Activated T-helper 2 cell treated with anti-CD3 and anti-CD28 coated beads, Interferon-gamma antibody, Interleukin-2, Interleukin-4, amounts not matched to agents 10 μg/mL and 5 μg/mL and 100 μg/mL, durations not matched to agents 14 hours and 24 hours and 36 hours (primary cell): ENCODE measurements at regions not wholly inside any gene's neighbourhood (a gene's known extent, or its start where the extent isn't known, plus 50 kb on each side); places are given as distances from the start of the nearest gene placed in this dataset.
"Not testable (repeated sequence)": the region's sequence is repeated elsewhere in the genome, so short reads cannot be mapped to it uniquely, and the experiment has no call there.

Source experiments
- DNase-seq: peaks from one replicate; pipeline ENCODE4 v3.0.0; 2021; ENCODE audit warnings: low spot score
- H3K27ac Mint-ChIP-seq: one replicate; pipeline ENCODE4 v1.8.0; 2021; ENCODE audit warnings: mixed read lengths
- H3K27me3 Mint-ChIP-seq: one replicate; pipeline ENCODE4 v1.8.0; 2021; ENCODE audit warnings: low read depth, mixed read lengths
- H3K36me3 Mint-ChIP-seq: one replicate; pipeline ENCODE4 v1.8.0; 2021; ENCODE audit warnings: low read depth, mixed read lengths
- H3K4me1 Mint-ChIP-seq: one replicate; pipeline ENCODE4 v1.8.0; 2021; ENCODE audit warnings: low read depth, mixed read lengths
- H3K4me3 Mint-ChIP-seq: one replicate; pipeline ENCODE4 v1.8.0; 2021; ENCODE audit warnings: low read depth, mild to moderate bottlenecking, moderate library complexity, mixed read lengths
- H3K9me3 Mint-ChIP-seq: one replicate; pipeline ENCODE4 v1.8.0; 2021; ENCODE audit warnings: mixed read lengths
- intact Hi-C: fragments of 100-400 bp; cut with micrococcal nuclease; formaldehyde crosslinking; loops from one replicate; pipeline ENCODE4 v1.15.1; 2023

- H3K4me3 Mint-ChIP-seq: no peak overlapping the region
- H3K27ac Mint-ChIP-seq: no peak overlapping the region
- no peaks in the 10 kb centered on the region for H3K36me3 Mint-ChIP-seq
- H3K9me3 Mint-ChIP-seq: no peaks in the 10 kb centered on the region
- intact Hi-C loops: no loop called here
- no peaks in the 10 kb centered on the region for H3K4me1 Mint-ChIP-seq
- no peak for DNase-seq
- H3K27me3 Mint-ChIP-seq: no peaks in the 10 kb centered on the region
These were observed 84.6 kb upstream of the PPP1R26 start for GRCh38 chr9:135394699-135395645.

GRCh38 chr9:135397142-135397541 lies 82.4 kb upstream of the PPP1R26 start:
- intact Hi-C loops: no loop called here
- Mint-ChIP-seq H3K27ac (no peak overlapping the region), H3K4me3 (no peak overlapping the region), H3K4me1 (no peaks in the 10 kb centered on the region), H3K27me3 (no peaks in the 10 kb centered on the region), H3K36me3 (no peaks in the 10 kb centered on the region), H3K9me3 (no peaks in the 10 kb centered on the region)
- DNase-seq: no peak

GRCh38 chr9:135399000-135399649 lies 80.5 kb upstream of the PPP1R26 start:
- no peak for DNase-seq
- intact Hi-C loops: no loop called here
- Mint-ChIP-seq H3K36me3 (no peaks in the 10 kb centered on the region), H3K27ac (no peak overlapping the region), H3K4me1 (no peaks in the 10 kb centered on the region), H3K9me3 (no peaks in the 10 kb centered on the region), H3K27me3 (no peaks in the 10 kb centered on the region), H3K4me3 (no peak overlapping the region)

GRCh38 chr9:135400496-135400895 lies 79.1 kb upstream of the PPP1R26 start:
- H3K27ac Mint-ChIP-seq: no peak overlapping the region

GRCh38 chr9:135401218-135401617 lies 78.4 kb upstream of the PPP1R26 start:
- H3K4me1 Mint-ChIP-seq: no peaks in the 10 kb centered on the region
- H3K27ac Mint-ChIP-seq: no peak overlapping the region
- H3K36me3 Mint-ChIP-seq: no peaks in the 10 kb centered on the region
- no peak overlapping the region for H3K4me3 Mint-ChIP-seq
- intact Hi-C loops: no loop called here
- no peaks in the 10 kb centered on the region for H3K9me3 Mint-ChIP-seq
- no peak for DNase-seq
- no peaks in the 10 kb centered on the region for H3K27me3 Mint-ChIP-seq

More at GRCh38 chr9:135400496-135400895, 79.1 kb upstream of the PPP1R26 start:
- no peaks in the 10 kb centered on the region for H3K27me3 Mint-ChIP-seq
- H3K4me1 Mint-ChIP-seq: no peaks in the 10 kb centered on the region
- no peaks in the 10 kb centered on the region for H3K9me3 Mint-ChIP-seq
- intact Hi-C loops: no loop called here
- DNase-seq: no peak
- no peak overlapping the region for H3K4me3 Mint-ChIP-seq
- H3K36me3 Mint-ChIP-seq: no peaks in the 10 kb centered on the region

- no peak overlapping the region for H3K4me3 Mint-ChIP-seq
- H3K27me3 Mint-ChIP-seq: no peaks in the 10 kb centered on the region
- intact Hi-C loops: no loop called here
- no peaks in the 10 kb centered on the region for H3K9me3 Mint-ChIP-seq
- no peaks in the 10 kb centered on the region for H3K4me1 Mint-ChIP-seq
- H3K36me3 Mint-ChIP-seq: no peaks in the 10 kb centered on the region
- H3K27ac Mint-ChIP-seq: no peak overlapping the region
- DNase-seq: no peak
These were observed 77.4 kb upstream of the PPP1R26 start for GRCh38 chr9:135402048-135402738.

- DNase-seq: no peak
- intact Hi-C loops: no loop called here
- no peaks in the 10 kb centered on the region for H3K9me3 Mint-ChIP-seq
These were observed 76.6 kb upstream of the PPP1R26 start for GRCh38 chr9:135402739-135403695.

GRCh38 chr9:135403733-135404450 lies 75.7 kb upstream of the PPP1R26 start:
- Mint-ChIP-seq H3K9me3 (no peaks in the 10 kb centered on the region), H3K4me1 (no peaks in the 10 kb centered on the region), H3K27me3 (no peaks in the 10 kb centered on the region), H3K36me3 (no peaks in the 10 kb centered on the region), H3K4me3 (no peak overlapping the region), H3K27ac (no peak overlapping the region)
- intact Hi-C loops: no loop called here
- DNase-seq: no peak

More at GRCh38 chr9:135402739-135403695, 76.6 kb upstream of the PPP1R26 start:
- H3K36me3 Mint-ChIP-seq: no peaks in the 10 kb centered on the region
- no peak overlapping the region for H3K4me3 Mint-ChIP-seq
- no peak overlapping the region for H3K27ac Mint-ChIP-seq
- H3K4me1 Mint-ChIP-seq: no peaks in the 10 kb centered on the region
- no peaks in the 10 kb centered on the region for H3K27me3 Mint-ChIP-seq

GRCh38 chr9:135404451-135405144 lies 75.0 kb upstream of the PPP1R26 start:
- no peak for DNase-seq
- intact Hi-C loops: no loop called here
- Mint-ChIP-seq H3K36me3 (no peaks in the 10 kb centered on the region), H3K27me3 (no peaks in the 10 kb centered on the region), H3K9me3 (no peaks in the 10 kb centered on the region), H3K4me1 (no peaks in the 10 kb centered on the region), H3K27ac (no peak overlapping the region), H3K4me3 (no peak overlapping the region)

GRCh38 chr9:135405145-135405464 lies 74.5 kb upstream of the PPP1R26 start:
- H3K27ac Mint-ChIP-seq, H3K9me3 Mint-ChIP-seq, H3K27me3 Mint-ChIP-seq, H3K36me3 Mint-ChIP-seq, H3K4me3 Mint-ChIP-seq, H3K4me1 Mint-ChIP-seq, DNase-seq, intact Hi-C loops: not testable (repeated sequence)

- no peak for DNase-seq
- Mint-ChIP-seq H3K9me3 (no peaks in the 10 kb centered on the region), H3K4me1 (no peaks in the 10 kb centered on the region), H3K4me3 (no peak overlapping the region), H3K27ac (no peak overlapping the region), H3K36me3 (no peaks in the 10 kb centered on the region), H3K27me3 (peaks cover 2% of the 10 kb centered on the region)
- intact Hi-C loops: no loop called here
These were observed 70.9 kb upstream of the PPP1R26 start for GRCh38 chr9:135408476-135409254.
